ENCODE measurements at regions not wholly inside any gene's neighbourhood (a gene's known extent, or its start where the extent isn't known, plus 50 kb on each side); places are given as distances from the start of the nearest gene placed in this dataset.

DNA sequence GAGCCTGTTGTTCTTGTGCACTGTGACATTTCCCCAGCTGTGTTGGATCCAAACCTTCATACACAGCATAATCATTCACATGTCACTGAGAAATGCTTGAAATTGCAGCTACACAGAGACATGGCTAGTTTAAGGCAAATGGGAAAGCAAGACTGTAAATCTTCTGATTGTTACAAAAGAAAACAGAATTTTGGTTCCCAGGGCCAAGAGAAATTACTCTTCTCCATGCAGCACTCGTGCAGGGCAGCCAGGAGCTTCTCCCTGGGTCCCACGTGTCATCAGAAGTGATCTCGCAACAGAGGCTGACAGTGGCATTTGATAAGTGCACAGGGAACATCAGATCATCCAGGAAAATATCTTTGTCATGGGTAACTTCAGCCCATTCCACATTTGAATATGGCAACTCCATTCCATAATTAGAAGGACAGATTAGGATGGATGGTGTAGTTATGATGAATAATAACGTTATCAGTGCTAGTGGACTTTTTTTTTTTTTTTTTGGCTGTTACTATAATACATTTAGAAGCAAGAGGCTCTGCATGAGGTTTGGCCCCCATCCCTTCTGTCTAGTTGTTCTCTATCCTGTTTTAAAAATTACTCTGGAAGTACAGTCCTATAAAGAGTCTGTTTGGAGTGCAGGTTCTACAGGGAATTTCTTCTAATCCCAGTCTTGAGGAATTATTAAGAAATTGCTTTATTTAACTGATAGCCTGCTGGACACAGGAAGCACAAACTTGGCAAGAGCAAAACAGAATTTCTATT is 571.0 kb upstream of the NOX3 start:
- no peak for TF ChIP-seq GATA3 (IDR thresholded peaks at IDR 0.05; ENCODE audit: low read depth, low read length)
- TF ChIP-seq GATA2 (IDR thresholded peaks at IDR 0.05; ENCODE audit: low read depth, low read length) = no peak
